Dermis microvascular lymphatic vessel endothelial cell (primary cell): ENCODE measurements at regions not wholly inside any gene's neighbourhood (a gene's known extent, or its start where the extent isn't known, plus 50 kb on each side); places are given as distances from the start of the nearest gene placed in this dataset.

Source experiments
- DNase-seq, 2 donors: peaks; one replicate each; pipeline versions ENCODE4 v3.0.0 to v3.0.0-alpha.2; 2010; ENCODE audit warnings: low read depth in 2 of 2

DNA sequence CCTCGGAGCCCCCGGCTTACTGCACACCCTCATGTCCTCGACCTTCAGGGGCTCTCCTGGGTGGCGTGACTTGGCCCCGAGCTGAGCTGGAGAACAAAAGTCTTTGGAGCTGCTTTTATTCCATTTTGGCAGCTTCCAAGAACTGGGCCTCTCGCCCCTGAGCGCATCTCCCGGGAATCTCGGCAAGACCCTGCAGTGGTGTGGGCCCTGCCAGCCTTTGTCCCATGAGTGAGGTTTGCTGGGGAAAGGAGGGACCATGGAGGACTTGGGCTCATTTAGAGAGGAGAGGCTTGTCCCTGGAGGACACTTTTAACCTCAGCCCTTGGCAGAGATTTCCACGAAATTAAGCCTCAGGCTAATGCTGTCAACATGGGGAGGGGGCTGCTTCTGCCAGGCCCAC is 62.3 kb upstream of the SLCO4A1 start:
- DNase-seq, result no peak

DNA sequence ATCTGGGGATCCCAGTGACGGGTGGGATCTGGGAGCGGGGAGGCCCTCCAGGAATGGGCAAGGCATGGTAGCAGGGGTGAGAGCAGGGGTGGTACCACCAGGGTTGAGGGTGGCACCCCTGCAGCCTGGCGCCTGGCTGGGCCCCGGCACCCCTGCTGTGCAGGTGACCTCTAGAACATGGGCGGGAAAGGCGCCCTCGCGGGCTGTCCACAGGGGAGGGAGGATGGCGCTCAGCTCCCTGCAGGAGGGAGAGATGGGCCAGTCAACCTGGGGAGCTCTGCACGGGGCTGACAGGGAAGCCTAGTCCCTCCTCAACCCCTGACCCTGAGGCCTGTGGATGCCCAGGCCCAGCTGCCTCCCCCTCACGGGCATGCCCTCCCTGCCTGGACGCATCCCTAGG is 61.6 kb upstream of the SLCO4A1 start:
- DNase-seq, result no peak

DNA sequence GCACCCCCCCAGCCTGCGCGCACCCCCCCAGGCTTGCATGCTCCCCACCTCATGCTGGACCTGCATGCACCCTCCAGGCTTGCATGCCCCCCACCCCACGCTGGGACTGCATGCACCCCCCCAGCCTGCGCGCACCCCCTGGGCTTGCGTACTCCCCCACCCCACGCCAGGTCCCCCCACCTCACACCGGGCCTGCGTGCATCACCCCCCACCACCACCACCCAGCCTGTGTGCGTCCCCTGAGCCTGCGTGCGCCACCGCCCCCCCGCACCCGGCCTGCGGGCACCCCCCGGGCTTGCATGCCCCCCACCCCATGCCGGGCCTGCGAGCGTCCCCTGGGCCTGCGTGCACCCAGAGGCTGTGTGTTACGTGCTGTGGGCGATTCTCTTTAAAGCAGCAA is 61.0 kb upstream of the SLCO4A1 start:
- no peak for DNase-seq

- DNase-seq, result no peak
These were observed 60.5 kb upstream of the SLCO4A1 start for GRCh38 chr20:62581806-62582205.

- DNase-seq, result no peak
These were observed 58.8 kb upstream of the SLCO4A1 start for GRCh38 chr20:62583424-62583920.

DNA sequence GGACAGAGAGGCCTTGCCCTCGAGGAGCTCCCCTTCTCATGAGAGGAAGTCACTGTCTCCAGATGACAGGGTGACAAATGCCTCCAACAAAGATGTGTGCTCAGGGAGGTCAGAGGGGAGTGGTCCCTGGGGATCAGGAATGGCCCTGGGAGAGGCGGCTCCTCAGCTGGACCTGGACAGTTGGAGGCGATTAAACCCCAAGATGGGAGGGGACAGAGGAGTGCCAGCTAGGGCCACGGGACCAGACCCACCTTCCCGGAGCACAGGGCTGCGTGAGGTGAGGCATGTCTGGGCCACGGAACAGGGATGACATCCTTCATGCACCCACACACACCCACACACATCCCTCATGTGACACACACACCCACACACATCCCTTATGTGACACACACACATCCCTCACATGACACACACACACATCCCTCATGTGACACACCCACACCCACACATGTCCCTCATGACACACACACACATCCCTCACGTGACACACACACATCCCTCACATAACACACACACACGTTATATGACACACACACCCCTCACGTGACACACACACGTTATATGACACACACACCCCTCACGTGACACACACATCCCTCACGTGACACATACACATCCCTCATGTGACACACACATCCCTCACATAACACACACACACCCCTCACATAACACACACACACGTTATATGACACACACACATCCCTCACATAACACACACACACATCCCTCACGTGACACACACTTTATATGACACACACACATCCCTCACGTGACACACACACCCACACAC is 57.4 kb upstream of the SLCO4A1 start:
- DNase-seq, result no peak

DNA sequence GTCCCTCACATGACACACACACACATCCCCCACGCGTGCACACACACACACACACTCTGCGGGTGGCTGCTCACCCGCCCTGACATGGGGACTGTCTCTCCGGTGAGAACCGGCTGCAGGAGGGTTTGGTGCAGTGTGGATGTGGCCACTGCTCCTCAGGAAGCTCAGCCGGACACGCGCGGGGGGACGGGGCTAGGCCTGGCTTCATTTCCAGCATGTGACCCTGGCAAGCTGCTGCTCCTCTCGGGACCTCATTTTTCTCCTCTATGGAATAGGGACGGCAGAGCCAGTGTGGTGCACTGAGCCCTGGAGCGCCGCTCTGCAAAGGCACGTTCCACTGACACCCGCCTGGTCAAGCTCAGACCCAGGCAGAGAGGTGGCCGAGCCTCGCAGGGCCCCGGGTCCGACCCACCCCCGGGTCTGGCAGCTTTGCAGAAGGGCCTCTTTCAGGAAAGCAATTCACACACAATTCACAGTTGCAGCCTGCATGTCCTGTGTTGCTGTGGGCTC is 56.8 kb upstream of the SLCO4A1 start:
- DNase-seq, result no peak

- DNase-seq, result no peak
These were observed 55.5 kb upstream of the SLCO4A1 start for GRCh38 chr20:62586799-62587198.

GRCh38 chr20:62587757-62588402 is 54.4 kb upstream of the SLCO4A1 start:
- peak in 1 of 2 donors; percentile 26 for DNase-seq

DNA sequence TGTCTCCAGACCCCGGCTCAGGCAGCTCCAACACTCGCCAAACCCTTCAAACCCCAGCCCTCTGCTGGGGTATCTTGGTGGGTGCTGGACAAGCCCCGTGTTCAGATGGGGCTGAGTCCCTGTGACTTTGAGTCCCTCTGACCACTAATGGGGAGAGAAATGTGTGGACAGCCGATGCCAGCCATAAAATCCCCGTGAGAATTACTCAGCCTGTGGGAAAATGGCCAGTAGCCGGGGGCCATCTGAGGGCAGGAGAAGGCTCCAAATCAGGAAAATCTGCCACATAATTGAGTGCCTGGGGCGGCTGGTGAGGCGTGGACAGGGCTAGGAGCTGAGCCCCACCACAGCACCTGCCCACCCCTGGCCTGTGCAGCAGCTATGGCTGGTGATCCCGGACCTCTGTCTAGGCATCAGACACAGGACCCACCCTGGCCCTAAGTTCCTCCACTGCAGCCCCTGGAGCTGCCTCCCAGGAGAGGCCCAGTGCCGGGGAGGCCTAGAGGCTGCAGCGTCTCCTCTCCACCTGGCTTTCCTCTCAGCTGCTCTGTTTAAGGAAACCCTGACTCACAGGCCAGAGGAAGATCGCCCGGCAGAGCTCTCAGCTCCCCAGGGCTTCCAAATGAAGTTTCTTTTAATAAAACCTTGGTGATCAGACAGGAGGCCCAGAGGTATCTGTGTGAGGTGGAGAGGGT is 53.7 kb upstream of the SLCO4A1 start:
- peak in 1 of 2 donors; percentile 35 for DNase-seq

DNA sequence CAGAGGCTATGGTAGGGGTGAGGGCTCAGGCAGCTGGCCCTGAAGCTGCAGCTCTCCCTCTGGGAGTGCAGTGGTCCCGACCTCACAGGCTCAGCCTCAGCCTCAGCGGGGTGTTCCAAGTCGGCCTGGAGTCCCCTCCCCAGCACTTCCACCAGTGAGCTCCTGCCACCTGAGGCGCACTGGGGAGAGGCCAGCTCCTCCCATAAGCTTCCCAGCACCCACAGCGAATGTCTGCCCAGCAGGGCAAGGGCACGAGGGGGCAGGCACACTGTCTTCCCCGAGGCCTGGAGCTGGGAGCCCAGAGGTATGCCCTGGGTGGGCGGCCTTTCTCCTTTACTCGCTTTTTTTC is 53.2 kb upstream of the SLCO4A1 start:
- no peak for DNase-seq

DNA sequence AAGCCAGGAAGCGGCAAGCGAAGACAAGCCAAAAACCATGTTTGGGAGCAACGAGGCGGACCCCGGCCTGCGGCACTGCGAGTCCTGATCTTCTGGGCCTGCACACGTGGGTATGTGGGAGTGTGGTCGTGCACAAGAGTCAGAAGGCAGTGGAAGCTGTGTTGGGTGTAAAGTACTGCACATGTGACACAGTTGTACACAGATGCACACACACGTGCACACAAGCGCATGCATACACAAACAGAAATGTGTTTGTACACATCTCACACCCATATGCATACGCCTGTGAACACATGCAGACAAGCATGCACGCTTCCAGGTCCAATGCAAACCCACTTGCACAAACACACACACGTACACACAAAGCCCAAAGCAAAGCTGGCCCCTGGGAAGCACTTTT is 52.6 kb upstream of the SLCO4A1 start:
- no peak for DNase-seq

DNA sequence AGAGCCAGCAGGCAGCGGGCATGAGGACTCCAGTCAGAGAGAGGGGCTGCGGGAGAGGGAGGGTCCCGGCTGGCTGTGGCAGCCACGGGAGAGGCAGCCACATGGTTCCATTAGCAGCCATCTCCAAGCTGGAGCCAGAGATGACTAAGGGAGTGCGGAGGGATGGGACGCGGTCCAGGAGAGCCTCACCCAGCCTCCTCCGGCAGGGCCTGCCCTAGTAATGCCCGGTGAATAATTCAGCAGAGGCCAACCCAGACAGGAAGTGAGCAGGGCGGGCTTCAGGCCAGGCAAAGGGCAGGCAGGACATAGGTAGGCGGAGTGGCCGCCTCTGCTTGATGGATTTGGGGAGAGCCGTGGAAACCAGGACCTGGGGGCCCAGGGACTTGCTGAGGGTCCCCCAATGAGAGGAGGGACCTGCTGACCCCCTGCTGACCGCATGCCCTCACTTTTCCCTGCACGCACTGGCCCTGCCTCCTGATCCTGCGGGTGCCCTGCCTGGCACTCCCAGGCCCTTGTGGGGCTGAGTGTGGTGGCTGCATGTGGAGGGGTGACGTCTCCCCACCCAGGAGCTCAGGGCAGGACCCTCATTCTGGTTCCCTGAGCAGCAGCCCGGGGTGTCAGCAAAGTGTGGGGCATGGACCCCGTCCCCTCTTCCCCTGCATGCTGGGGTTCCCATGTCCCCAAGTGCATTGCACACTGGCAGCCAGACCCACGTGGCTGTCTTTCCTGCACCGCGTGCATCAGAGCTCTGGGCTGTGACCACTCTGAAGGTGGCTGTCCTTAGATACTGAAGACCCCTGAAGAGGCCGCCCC is 51.8 kb upstream of the SLCO4A1 start:
- peak; percentile 4 to 60 for DNase-seq

GRCh38 chr20:62591122-62591468 is 51.2 kb upstream of the SLCO4A1 start:
- DNase-seq, result no peak

- no peak for DNase-seq
These were observed 50.7 kb upstream of the SLCO4A1 start for GRCh38 chr20:62591591-62591990.
